Lung (tissue), 11 donors: ENCODE measurements at regions not wholly inside any gene's neighbourhood (a gene's known extent, or its start where the extent isn't known, plus 50 kb on each side); places are given as distances from the start of the nearest gene placed in this dataset.

ENCODE experiments used
- ATAC-seq: fragments of 200-7000 bp; cut with Tn5 transposase; one replicate; pipeline ENCODE4 v1.9.1; 2020; ENCODE audit warnings: moderate number of reproducible peaks; ENCODE audit not compliant: insufficient read depth, low FRiP score
- DNase-seq, 3 donors: peaks; one replicate each; pipeline ENCODE4 v3.0.0-alpha.2; 2013 to 2017
- H3K27ac ChIP-seq, 2 donors: one replicate each; pipeline ENCODE4 v1.5.1; 2013; ENCODE audit warnings: mild to moderate bottlenecking in 2 of 2, moderate library complexity in 2 of 2, control low read depth in 1 of 2, inconsistent platforms in 1 of 2, low read depth in 1 of 2, low read length in 1 of 2
- H3K27me3 ChIP-seq, 3 donors: one replicate each; pipeline ENCODE4 v1.5.1; 2013; ENCODE audit warnings: low read length in 2 of 3; ENCODE audit not compliant: control insufficient read depth in 3 of 3, insufficient read depth in 3 of 3
- H3K36me3 ChIP-seq, 4 donors: one replicate each; pipeline ENCODE4 v1.5.1; 2013; ENCODE audit warnings: low read length in 4 of 4, mild to moderate bottlenecking in 1 of 4, moderate library complexity in 1 of 4; ENCODE audit not compliant: control insufficient read depth in 4 of 4, insufficient read depth in 4 of 4
- H3K4me1 ChIP-seq, 5 donors: one replicate each; pipeline ENCODE4 v1.5.1; 2013; ENCODE audit warnings: low read length in 5 of 5, mild to moderate bottlenecking in 2 of 5, moderate library complexity in 1 of 5; ENCODE audit not compliant: control insufficient read depth in 5 of 5, insufficient read depth in 5 of 5
- H3K4me3 ChIP-seq: one replicate; pipeline ENCODE4 v1.5.1; 2013; ENCODE audit warnings: mild to moderate bottlenecking, control low read depth, moderate library complexity
- H3K9ac ChIP-seq, 2 donors: one replicate each; pipeline ENCODE4 v1.5.1; 2013; ENCODE audit warnings: low read length in 2 of 2, control low read depth in 1 of 2; ENCODE audit not compliant: insufficient read depth in 1 of 2
- H3K9me3 ChIP-seq, 4 donors: one replicate each; pipeline ENCODE4 v1.5.1; 2013; ENCODE audit warnings: low read length in 3 of 4, mild to moderate bottlenecking in 1 of 4, moderate library complexity in 1 of 4; ENCODE audit not compliant: control insufficient read depth in 4 of 4, insufficient read depth in 3 of 4
- CTCF ChIP-seq: IDR thresholded peaks from 2 replicates; pipeline ENCODE4 v1.5.1; 2012; ENCODE audit warnings: mild to moderate bottlenecking; ENCODE audit errors: control extremely low read depth, extremely low read depth
- WGBS, 2 donors: extraction: QIAGEN DNeasy Blood & Tissue Kit; methylation state at CpG; one replicate each; pipeline ENCODE4 v1.1.7; 2013; 5-methylcytosine and 5-hydroxymethylcytosine counted together
- donor health status: control.
- donor health status: control.
- donor health status: Bipolar disorder and iron deficiency.
- donor health status: healthy.
- donor health status: DM: yes; HTN: yes; CAD: no.

- no peaks in the 10 kb centered on the region for H3K9me3 ChIP-seq
- H3K4me1 ChIP-seq = no peaks in the 10 kb centered on the region
- H3K4me3 ChIP-seq = no peak overlapping the region
- DNase-seq (peak in 2 of 3 donors; percentile 44 to 61), ATAC-seq (no peak)
- 55 to 77% methylated on average over 2 of the region's 2 CpGs for WGBS, 2 donors
- H3K36me3 ChIP-seq = no peaks in the 10 kb centered on the region
- no peak for TF ChIP-seq CTCF
- no peaks in the 10 kb centered on the region for H3K27me3 ChIP-seq
- no peak overlapping the region for H3K27ac ChIP-seq
- no peak overlapping the region for H3K9ac ChIP-seq
These were observed 860.1 kb downstream of the BCL11A start for GRCh38 chr2:59693231-59693959.

- 46 to 76% methylated on average over 3 of the region's 3 CpGs for WGBS, 2 donors
- no peak overlapping the region for H3K4me3 ChIP-seq
- no peak for TF ChIP-seq CTCF
These were observed 861.8 kb downstream of the BCL11A start for GRCh38 chr2:59691518-59692190.

GRCh38 chr2:59690849-59691248 is 862.6 kb downstream of the BCL11A start:
- no peak overlapping the region for H3K9ac ChIP-seq
- H3K4me1 ChIP-seq = no peaks in the 10 kb centered on the region
- no peak for TF ChIP-seq CTCF
- ATAC-seq (no peak), DNase-seq (no peak)
- 66 to 82% methylated on average over 4 of the region's 4 CpGs for WGBS, 2 donors
- H3K27ac ChIP-seq = no peak overlapping the region
- no peaks in the 10 kb centered on the region for H3K27me3 ChIP-seq
- no peaks in the 10 kb centered on the region for H3K36me3 ChIP-seq
- H3K9me3 ChIP-seq = no peaks in the 10 kb centered on the region
- H3K4me3 ChIP-seq = no peak overlapping the region

More at GRCh38 chr2:59691518-59692190, 861.8 kb downstream of the BCL11A start:
- Histone ChIP-seq H3K36me3 (no peaks in the 10 kb centered on the region), H3K9ac (no peak overlapping the region), H3K27ac (no peak overlapping the region), H3K9me3 (no peaks in the 10 kb centered on the region), H3K27me3 (no peaks in the 10 kb centered on the region), H3K4me1 (no peaks in the 10 kb centered on the region)
- DNase-seq = no peak
- no peak for ATAC-seq
